ENCODE measurements at regions not wholly inside any gene's neighbourhood (a gene's known extent, or its start where the extent isn't known, plus 50 kb on each side); places are given as distances from the start of the nearest gene placed in this dataset.
A peak's percentile ranks its signal among the peaks of the same experiment; 100 is the strongest.
"Not testable (repeated sequence)": the region's sequence is repeated elsewhere in the genome, so short reads cannot be mapped to it uniquely, and the experiment has no call there.

- no peak for DNase-seq
Measured at GRCh38 chrX:40891798-40892197, 156.5 kb upstream of the MED14 start.

DNA sequence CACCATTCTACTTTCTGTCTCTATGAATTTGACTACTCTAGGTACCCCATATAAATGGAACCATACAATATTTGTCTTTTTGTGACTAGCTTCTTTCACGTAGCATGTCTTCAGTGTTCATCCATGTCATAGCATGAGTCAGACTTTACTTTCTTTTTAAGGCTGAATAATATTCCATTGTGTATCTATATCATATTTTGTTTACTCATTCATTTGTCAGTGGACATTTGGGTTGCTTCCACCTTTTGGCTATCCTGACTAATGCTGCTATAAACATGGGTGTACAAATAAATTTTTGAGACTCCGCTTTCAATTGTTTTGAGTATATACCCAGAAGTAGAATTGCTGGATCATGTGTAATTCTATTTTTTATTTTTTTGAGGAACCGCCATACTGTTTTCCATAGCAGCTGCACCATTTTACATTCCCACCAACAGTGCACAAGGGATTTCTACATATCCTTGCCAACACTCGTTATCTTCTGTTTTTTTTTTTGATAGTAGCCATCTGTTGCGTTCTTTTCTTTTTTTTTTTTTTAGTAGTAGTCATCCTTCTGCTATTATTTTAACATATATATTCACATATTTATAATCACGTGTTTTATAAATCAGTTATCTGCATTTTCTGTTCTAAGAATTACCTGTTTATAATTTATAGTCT is 158.0 kb upstream of the MED14 start:
- DNase-seq, result no peak

- DNase-seq, result no peak
Measured at GRCh38 chrX:40895246-40895645, 159.9 kb upstream of the MED14 start.

GRCh38 chrX:40897718-40898270 is 162.5 kb upstream of the MED14 start:
- no peak for DNase-seq

DNA sequence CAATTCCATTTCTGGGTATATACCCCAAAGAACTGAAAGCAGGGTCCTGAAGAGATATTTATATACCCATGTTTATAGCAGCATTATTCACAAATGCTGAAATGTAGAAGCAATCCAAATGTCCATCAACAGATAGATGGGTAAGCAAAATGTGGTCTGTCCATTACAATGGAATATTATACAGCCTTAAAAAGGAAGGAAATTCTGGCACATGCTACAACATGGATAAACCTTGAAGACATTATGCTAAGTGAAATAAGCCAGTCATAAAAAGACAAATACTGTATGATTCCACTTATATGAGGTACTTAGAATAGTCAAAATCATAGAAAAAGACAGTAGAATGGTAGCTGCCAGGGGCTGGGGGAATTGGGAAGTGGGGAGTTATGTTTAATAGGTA is 169.4 kb upstream of the MED14 start:
- not testable (repeated sequence) for DNase-seq

DNA sequence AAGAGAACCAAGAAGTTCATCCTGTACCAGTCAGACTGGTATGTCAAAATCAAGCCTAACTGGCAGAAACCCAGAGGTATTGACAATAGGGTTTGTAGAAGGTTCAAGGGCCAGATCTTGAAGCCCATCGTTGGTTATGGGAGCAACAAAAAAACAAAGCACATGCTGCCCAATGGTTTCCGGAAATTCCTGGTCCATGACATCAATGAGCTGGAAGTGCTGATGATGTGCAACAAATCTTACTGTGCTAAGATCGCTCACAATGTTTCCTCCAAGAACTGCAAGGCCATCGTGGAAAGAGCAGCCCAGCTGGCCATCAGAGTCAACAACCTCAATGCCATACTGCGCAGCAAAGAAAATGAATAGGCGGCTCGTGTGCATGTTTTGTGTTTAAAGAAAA is 172.7 kb upstream of the MED14 start:
- DNase-seq, result peak; percentile 39

- DNase-seq, result peak; percentile 74
Measured at GRCh38 chrX:40908857-40909475, 173.6 kb upstream of the MED14 start.

DNA sequence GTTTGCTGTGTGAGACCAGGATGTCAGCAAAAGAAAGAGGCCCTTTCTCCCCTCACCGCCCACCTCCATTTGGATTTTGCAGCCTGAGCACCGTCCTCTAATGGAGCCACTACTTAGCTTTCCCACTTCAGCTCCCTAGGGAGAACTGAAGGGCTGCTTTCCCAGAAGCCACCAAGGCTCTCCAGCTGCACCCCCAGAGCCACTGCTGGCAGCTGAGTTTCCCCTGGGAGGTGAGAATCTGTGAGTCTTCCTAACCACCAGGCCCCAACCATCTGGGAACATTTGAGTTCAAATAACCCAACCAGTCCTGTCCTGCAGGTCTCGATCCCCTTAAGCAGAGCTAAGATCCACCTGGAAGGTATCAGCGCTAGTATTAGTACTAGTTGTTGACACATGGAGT is 173.1 kb upstream of the USP9X start:
- peak; percentile 45 for DNase-seq

DNA sequence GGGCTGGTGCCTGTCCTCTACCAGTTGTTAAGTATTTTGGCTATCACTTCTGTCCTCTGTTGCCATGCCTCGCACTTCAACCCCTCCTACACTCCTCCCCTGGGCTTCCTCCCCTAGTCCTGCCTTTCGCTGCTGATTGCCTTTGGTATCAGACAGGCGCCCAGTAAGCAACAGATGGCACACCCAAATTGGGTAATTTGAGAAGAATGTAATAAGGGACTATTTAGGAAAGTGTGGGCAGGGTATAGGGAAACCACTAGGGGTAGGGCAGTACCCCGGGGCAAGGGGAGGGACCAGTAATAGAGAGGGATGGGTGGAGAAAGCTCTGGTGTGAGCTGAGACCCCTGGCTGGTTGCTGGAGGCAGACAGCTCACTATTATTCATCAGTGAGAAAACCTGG is 172.7 kb upstream of the USP9X start:
- DNase-seq, result no peak

- no peak for DNase-seq
Measured at GRCh38 chrX:40920351-40920750, 164.9 kb upstream of the USP9X start.

GRCh38 chrX:40922307-40922706 is 162.9 kb upstream of the USP9X start:
- DNase-seq, result peak; percentile 53

DNA sequence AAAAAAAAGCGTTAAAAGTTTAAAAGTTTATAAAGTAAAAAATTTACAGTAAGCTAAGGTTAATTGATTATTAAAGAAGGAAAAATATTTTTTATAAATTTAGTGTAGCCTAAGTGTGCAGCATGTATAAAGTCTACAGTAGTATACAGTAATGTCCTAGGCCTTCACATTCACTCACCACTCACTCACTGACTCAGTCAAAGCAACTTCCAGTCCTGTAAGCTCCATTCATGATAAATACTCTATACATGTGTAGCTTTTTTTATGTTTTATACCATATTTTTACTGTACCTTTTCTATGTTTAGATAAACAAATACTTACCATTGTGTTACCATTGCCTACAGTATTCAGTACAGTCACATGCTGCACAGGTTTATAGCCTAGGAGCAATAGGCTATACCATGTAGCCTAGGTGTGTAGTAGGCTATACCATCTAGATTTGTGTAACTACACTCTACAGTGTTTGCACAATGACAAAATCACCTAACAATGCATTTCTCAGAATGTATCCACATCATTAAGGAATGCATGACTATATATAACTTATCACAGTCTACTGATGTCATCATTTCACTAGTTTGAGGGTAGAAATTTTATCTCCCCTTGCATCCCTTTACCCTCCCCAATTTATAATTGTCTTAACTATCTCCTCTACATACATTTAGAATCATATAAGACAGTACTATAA is 158.4 kb upstream of the USP9X start:
- DNase-seq, result peak; percentile 72

DNA sequence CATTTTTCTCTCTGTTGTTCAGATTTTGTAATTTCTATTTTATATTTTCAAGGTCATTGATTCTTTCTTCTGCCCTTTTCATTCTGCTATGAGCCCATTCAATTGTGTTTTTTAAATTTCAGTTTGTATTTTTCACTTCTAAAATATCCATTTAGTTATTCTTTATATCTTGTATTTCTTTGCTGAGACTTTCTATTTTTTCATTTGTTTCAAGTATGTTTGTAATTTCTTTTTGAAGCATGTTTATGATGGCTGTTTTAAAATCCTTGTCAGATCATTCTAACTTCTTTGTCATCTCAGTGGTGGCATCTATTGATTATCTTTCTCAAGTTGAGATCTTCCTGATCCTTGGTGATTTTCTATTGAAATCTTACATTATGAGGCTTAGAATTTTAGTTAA is 157.2 kb upstream of the USP9X start:
- no peak for DNase-seq

GRCh38 chrX:40931921-40932320 is 153.3 kb upstream of the USP9X start:
- DNase-seq, result no peak

GRCh38 chrX:40933132-40933705 is 152.0 kb upstream of the USP9X start:
- peak; percentile 59 for DNase-seq

GRCh38 chrX:40933706-40934425 is 151.4 kb upstream of the USP9X start:
- DNase-seq, result peak; percentile 86

DNA sequence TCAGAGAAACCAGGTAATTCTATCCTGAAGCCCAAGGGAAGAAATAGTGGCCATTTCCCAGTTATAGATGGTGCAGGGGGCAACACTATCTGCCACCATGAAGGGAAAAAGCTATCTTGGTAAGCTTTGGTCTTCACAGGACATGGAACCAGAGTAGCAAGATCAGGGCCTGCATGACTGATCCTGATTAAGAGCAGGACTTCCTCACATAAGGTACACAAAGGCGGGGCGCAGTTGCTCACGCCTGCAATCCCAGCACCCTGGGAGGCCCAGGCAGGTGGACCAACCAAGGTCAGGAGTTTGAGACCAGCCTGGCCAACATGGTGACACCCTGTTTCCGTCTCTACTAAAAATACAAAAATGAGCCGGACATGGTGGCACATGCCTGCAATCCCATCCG is 148.4 kb upstream of the USP9X start:
- DNase-seq, result no peak

GRCh38 chrX:40938423-40938822 is 146.8 kb upstream of the USP9X start:
- DNase-seq, result peak; percentile 79

GRCh38 chrX:40943093-40943641 is 142.1 kb upstream of the USP9X start:
- no peak for DNase-seq

- DNase-seq, result peak; percentile 63
Measured at GRCh38 chrX:40945361-40945713, 139.9 kb upstream of the USP9X start.

- DNase-seq, result no peak
Measured at GRCh38 chrX:40947276-40947675, 138.0 kb upstream of the USP9X start.

- DNase-seq, result no peak
Measured at GRCh38 chrX:40949071-40949470, 136.2 kb upstream of the USP9X start.
